ENCODE measurements at regions not wholly inside any gene's neighbourhood (a gene's known extent, or its start where the extent isn't known, plus 50 kb on each side); places are given as distances from the start of the nearest gene placed in this dataset.
"Not testable (repeated sequence)": the region's sequence is repeated elsewhere in the genome, so short reads cannot be mapped to it uniquely, and the experiment has no call there.

DNA sequence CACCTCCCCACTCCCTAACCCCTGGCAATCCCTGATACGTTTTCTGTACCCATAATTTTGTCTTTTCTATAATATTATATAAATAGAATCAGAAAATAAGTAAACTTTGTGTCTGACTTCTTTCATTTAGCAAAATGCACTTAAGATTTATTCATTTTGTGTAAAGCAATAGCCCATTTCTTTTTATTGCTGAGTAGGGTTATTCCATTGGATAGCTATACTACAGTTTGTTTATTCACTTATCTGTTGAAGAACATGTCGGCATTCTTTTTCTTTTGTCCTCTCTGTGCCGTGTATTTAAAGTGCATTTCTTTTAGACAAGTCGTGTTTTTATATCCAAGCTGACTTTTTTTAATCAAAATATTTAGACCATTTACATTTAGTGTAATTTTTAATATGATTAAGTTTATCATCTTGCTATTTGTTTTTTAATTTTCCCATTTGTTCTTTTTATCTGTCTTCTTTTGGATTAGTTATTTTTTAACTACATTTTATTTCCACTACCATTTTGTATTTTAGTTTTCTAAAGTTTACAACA is 176.4 kb upstream of the TSHZ3 start:
- DNase-seq (ENCODE audit: low read depth in 2 of 2, low spot score in 1 of 2), result no peak

DNA sequence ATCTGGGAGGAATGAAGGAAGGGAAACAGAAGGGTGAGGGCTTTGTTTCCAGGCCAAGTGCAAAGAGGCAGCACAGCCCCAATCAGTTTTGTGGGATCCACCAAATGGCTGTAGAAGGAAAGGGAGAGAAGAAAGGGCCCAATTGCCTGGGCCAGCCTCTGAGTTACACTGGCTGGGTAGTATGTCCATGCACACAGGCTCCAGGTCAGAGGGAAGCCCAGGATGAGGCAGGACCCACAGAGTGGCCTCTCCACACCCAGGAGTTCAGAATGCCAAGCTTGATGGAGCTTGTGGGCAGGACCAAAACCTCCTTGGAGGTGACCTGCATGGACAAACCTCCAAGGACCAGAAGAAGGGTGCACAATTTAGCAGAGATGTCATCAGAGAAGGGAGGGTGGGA is 178.2 kb upstream of the TSHZ3 start:
- no peak for DNase-seq (ENCODE audit: low read depth in 2 of 2, low spot score in 1 of 2)

DNA sequence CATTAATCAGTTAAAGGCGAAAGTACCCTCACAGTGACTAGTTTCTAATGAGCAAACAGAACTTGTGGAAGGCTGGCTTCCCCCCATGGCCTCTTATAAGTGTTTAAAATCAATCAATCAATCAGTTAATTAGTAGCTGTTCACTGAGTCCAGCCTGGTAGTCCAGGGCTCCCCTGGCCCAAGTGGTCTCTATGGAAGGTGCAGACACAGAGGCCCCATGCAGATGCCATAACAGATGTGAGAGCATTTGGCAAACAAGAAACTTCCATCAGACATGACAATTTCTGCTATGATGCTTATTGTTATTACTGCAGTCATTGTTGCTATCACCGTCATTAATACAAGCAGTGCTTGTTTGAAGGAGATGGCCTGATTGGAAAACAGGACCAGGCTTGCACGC is 179.0 kb upstream of the TSHZ3 start:
- DNase-seq (ENCODE audit: low read depth in 2 of 2, low spot score in 1 of 2), result no peak

DNA sequence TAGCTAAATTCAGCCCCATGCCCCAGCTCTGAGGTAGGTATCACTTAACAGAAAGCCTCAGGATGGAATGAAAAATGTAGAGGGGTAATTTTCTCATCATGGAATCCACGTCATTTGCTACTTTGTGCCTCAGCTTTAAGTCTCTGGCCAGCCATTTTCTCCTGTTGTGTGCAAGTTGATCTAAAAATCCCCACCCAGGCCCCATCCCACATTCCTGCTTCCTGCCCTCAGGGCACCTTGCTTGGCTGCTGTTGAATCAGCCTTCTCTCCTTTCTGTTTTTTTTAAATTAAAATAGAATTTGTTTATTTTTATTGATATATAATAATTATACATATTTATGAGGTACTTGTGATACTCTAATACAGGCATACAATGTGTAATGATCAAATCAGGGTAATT is 179.9 kb upstream of the TSHZ3 start:
- DNase-seq (ENCODE audit: low read depth in 2 of 2, low spot score in 1 of 2), result no peak

DNA sequence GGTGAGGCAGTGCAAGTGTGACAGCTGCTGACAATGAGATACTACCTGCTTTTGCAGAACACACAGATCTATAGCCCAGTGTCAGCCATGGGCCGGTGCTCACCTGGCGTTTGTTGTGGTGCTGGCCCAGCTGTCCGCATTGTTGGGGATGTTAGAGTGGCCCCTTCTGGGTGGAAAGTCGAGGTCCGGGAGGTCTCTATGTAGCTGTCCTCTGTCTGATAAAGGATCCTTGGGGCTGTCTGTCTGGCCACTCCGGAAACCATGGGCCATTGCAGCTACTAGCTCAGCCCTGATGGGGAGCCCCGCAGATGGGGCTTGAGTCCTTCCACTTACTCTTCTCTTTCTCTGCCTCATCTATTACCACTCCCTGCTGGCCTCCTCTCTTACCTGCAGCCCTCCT is 181.5 kb upstream of the TSHZ3 start:
- DNase-seq (ENCODE audit: low read depth in 2 of 2, low spot score in 1 of 2), result no peak

DNA sequence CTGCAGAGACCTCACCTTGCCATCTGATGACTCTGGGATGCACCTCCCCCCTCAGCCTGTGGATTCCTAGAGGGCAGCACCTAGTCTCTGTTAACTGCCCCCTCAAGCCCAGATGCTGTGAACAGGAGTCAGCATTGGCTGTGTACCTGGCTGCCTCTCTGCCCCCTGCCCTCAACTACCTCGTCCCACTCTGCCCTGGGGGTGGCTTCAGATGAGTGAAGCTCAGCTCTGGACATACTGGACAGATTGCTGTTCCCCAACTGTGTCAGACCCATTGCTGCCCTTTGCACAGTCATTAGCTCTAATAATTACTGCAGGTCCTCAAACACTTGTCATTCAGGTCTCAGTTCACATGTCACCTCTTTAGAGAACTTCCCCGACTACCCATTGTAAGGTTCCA is 182.1 kb upstream of the TSHZ3 start:
- no peak for DNase-seq (ENCODE audit: low read depth in 2 of 2, low spot score in 1 of 2)

DNA sequence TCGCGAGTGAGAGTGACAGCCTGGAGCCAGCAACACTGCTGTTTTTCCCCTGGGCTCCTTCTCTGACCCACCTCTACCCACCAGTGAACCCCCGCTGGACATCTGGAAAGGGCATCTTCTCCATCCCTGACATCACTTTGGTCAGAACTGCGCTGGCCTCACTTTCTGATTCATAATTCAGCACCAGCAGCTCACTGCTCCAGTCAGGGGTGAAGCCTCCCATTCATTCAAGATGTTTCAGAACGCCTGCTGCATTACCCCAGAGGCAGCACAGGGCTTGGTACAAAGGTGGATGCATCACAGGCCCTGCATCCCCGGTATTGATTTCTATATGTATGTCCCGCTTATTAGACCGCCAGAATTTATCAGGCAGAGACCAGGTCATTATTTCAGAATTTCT is 182.8 kb upstream of the TSHZ3 start:
- DNase-seq (ENCODE audit: low read depth in 2 of 2, low spot score in 1 of 2), result no peak

DNA sequence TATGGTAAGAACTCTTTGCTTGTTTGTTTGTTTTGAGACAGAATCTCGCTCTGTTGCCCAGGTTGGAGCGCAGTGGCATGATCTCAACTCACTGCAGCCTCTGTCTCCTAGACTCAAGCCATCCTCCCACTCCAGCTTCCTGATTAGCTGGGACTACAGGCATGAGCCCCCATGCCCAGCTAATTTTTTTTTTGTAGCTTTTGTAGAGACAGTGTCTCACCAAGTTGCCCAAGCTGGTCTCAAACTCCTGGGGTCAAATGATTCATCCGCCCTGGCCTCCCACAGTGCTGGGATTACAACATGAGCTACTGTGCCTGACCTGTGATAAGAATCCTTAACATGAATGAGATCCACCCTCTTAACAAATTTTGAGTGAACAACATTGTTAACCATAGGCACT is 183.9 kb upstream of the TSHZ3 start:
- DNase-seq (ENCODE audit: low read depth in 2 of 2, low spot score in 1 of 2), result no peak

DNA sequence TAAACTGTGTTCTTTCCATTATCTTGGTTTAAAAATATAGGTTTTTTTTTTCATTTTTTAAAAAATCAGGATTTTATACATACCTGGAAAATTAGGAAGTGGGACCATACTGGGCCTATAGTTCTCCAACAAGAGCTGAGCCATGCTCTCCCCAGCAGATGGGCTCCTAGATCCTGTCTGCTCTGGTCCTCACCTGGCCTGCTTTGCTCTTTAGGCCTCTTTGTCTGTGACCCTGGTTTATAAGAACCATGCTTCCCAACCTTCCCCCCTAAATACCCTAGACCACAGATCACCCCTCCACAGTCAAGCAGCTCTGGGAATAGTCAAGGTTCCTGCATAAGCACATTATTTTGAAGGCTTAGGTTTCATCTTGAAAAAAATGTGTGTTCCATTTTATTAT is 185.0 kb upstream of the TSHZ3 start:
- DNase-seq (ENCODE audit: low read depth in 2 of 2, low spot score in 1 of 2), result no peak

DNA sequence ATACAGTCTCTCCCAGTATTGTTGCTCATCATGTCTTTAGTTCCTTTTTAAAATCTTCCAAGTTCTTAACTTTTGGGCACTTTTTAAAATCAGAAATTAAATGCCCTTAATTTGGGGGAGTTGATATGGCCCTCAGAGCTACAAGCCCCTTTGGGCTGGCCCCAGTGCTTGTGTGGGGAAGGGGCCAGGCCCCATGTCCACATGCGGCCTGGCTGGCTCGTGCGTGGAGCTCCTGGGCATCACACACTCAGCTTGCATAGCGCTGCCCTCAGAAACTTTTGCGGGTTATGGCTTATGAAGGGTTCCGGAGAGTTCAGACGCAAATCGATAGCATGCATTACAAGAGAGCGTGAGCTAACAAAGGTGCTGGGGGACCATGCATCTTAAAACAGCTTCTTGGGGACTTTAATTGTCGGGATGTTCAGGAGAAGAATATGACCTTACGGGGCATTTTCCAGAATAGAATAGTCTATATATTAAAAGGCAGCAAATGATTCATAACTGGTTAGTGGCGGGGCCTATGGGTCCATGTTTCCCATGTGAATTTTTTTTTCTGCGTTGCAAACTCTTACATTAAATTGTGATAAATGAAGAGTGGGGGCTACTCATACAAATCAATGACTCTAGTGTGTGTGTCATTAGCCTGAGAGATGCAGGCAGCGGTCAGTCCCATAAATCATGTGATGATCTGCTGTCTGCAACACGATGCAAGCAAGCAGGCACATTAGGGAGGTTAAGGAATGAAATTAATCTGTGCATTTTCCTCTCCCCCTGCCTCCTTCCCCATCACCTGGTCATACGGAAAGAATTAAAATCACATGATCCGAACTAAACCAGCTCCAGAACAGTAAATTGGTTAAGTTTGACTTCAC is 185.8 kb upstream of the TSHZ3 start:
- DNase-seq (ENCODE audit: low read depth in 2 of 2, low spot score in 1 of 2), result no peak

DNA sequence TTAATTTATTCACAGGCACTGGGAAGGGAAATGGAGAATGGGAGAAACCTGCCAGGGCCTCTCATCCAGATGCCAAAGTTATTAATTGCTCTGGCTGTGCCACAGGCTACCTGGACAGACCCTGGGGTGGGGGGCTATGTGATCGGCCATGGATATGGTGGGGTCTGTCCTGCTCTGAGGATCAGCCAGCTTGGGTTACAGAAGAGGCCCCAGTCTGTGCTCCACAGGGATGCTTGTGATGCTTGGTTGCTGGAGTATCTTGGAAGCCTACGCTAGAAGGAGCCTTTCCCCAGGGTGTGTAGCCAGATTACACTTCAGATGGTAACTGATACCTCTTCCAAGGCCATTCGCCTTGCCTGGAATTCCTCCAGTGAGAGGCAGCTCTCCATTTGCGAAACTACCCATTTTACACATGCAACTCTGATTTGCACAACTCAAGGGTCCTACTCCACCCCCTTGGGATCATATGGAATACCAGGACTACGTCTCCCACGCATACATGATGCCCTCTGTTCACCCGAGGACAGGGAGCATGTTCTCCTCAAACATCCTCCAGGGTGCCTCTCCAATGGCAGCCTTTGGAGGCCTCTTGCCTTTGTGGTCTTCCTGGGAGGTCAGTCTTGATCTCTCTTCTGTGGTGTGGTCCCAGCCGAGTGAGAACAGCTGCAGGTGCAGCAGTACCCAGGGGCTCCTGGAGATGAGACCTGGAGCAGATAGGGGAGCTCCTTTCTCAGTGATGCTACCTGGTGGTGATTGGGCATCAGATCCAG is 186.6 kb upstream of the TSHZ3 start:
- no peak for DNase-seq (ENCODE audit: low read depth in 2 of 2, low spot score in 1 of 2)

DNA sequence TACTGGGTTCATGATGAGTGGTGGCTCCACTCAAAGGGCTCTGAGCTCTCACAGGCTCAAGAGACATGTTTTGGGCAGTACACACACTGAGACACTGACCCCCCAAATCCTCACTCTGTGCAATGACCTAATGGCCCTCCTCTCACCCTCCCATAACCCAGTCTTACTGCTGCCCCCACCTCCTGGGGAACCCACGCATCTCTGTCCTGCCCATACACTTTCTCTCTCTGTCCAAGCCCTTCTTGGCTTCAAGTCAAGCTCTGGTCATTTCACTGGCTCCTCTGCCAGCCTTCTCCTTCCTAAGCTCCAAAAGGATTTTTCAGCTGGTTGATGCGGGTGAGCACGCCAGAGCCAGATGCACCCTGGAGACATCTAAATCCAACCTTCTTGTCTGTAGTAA is 187.9 kb upstream of the TSHZ3 start:
- no peak for DNase-seq (ENCODE audit: low read depth in 2 of 2, low spot score in 1 of 2)

DNA sequence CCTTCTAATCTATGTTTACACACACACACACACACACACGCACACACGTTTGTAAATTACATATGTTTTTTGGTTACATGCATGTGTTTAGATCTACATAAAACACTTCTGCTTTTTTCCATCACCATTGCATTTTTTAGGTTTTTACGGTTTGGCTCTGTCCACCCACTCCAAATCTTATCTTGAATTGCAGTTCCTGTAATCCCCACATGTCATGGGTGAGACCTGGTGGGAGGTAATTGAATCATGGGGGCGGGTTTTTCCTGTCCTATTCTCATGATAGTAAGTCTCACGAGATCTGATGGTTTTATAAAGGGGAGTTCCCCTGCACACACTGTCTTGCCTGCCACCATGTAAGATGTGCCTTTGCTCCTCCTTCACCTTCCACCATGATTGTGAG is 188.7 kb upstream of the TSHZ3 start:
- not testable (repeated sequence) for DNase-seq (ENCODE audit: low read depth in 2 of 2, low spot score in 1 of 2)

DNA sequence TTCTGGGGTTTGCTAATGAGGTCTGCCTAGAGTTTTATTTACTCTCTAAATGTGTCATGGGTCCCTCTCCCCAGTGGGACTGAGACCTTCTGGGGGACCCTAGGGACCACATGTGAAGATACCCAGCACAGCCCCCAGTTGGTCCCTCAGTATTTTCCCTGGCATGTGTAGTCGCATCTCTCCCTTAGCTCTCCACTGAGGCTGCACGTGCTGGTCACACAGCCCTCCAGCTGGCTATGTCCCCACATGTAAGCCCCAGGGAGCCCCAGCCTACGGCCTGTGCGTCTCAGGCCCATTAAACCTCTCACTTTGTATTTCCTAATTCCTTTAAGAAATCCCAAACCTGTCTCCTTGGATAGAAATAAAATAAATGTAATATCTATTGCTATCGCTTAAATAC is 189.6 kb upstream of the TSHZ3 start:
- DNase-seq (ENCODE audit: low read depth in 2 of 2, low spot score in 1 of 2), result no peak

DNA sequence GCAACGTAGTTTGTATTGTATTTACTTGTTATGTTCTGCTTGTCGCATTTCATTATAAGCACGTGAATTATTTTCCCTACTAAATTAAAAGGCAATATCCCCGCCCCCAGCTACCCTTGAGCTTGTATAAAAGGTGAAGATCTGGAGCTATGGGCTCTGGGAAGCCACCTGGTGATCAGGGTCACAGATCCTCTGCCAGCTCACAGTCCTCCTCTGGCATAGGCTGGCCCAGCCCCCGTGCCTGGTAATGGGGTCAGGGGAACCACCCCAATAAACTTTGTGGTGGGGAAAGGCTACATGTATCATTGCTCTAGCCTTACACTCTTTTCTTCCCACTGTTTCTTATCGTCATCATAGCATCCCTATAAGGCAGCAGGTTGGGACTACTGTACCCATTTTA is 190.2 kb upstream of the TSHZ3 start:
- no peak for DNase-seq (ENCODE audit: low read depth in 2 of 2, low spot score in 1 of 2)

DNA sequence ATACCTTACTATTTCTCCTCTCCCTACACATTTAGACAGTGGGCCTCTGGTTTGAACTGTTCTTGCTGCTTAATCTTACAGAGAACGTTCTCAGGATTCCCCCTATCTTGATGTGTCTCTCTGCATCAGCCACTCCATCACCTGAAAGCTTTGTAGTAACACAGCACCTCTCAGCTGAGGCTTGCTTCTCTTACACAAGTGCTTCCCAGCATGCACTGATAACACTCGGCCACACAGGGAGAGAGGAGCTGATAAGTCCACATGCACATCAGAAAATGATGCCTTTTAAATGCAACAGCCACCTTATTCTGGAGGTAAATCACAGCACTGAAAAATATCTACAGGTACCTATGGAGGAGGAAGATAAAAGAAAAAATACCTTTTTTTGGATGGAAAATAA is 192.2 kb upstream of the TSHZ3 start:
- DNase-seq (ENCODE audit: low read depth in 2 of 2, low spot score in 1 of 2), result no peak

DNA sequence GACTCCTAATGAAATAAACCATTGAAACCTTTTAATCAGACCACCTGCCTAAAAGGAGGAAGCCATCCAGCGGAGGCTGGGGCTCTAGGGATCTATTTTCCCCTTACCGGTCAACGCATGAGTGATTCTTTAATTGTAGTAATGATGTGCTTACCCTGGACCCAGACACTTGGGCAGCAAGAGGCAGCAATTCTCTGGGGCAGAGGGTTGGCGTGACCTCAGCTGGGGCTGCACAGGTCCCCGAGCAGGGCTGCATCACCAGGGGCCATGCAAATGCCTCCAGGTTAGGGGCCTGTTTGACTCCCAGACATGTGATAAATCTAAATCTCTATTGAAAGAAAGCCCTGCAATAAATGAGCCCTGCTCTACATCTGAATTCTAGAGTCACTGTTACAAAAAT is 194.2 kb upstream of the TSHZ3 start:
- DNase-seq (ENCODE audit: low read depth in 2 of 2, low spot score in 1 of 2), result no peak

DNA sequence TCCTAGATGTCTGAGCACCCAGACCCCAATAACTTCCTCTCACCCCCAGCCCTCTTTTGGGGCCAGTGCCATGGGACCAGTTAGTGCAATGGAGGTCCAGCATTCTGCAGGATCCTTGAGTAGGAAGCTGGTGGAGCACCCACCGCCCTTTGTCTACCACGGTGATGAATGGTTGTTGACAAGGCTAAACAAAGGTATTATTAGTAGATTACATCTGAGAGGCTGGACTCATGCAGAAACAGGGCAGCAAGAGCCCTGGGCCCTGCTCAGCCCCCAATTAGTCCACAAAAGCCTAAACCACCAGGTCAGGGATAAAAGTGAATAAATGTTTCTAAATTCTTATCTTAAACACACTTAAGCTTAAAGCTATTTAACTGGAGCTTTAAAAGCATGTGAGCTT is 196.5 kb upstream of the TSHZ3 start:
- no peak for DNase-seq (ENCODE audit: low read depth in 2 of 2, low spot score in 1 of 2)

DNA sequence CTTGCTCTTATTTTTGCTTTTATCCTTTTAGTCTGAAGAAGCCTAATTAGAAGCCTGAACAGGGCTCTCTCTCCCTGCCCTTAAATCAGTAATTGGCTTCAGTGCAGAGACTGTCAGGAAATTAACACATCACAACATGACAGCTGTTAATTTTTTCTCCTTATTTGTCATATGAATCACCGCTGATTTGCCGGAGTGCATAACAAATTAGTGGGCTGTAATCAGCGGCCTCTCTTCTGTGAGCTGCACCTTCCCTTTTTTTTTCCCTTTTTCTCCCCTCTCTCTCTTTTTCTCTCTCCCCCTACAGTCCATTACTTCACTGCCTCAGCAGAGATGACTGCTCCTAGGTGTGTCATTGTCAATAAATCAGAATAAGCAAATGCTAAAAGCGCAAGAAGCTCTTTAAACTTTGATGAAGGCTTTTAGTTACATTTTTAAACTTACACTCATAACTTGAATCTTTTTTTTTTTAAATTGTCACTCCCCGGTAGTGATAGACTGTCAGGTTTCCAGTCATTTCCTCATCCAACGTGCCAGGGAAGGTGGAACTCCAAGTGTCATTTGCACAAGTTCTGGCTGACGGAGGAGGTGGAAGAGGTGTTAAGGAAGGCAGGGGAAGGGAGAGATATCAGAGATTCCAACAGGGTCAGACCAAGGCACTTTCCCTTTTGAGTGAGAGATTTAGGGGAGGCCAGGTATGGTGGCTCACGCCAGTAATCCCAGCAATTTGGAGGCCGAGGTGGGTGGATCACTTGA is 197.1 kb upstream of the TSHZ3 start:
- no peak for DNase-seq (ENCODE audit: low read depth in 2 of 2, low spot score in 1 of 2)

DNA sequence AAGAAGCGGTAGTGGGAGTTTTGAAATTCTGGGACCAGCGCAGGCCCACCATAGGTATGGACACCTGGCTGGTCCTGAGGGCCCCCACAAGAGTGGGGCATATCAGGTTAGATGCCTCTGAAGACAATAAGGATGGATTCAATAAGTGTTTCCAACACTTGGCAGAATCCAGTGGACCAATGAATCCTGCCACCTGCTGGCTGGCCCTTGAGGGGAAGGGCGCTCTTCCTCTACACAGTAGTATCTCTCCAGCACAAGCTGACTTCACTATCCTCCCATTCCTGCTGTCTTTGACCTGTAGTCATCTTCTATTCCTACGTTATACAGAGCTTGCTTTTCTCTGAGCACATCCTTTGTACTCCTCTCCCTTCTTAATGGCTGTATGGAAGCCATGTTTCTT is 199.7 kb upstream of the TSHZ3 start:
- DNase-seq (ENCODE audit: low read depth in 2 of 2, low spot score in 1 of 2), result no peak

DNA sequence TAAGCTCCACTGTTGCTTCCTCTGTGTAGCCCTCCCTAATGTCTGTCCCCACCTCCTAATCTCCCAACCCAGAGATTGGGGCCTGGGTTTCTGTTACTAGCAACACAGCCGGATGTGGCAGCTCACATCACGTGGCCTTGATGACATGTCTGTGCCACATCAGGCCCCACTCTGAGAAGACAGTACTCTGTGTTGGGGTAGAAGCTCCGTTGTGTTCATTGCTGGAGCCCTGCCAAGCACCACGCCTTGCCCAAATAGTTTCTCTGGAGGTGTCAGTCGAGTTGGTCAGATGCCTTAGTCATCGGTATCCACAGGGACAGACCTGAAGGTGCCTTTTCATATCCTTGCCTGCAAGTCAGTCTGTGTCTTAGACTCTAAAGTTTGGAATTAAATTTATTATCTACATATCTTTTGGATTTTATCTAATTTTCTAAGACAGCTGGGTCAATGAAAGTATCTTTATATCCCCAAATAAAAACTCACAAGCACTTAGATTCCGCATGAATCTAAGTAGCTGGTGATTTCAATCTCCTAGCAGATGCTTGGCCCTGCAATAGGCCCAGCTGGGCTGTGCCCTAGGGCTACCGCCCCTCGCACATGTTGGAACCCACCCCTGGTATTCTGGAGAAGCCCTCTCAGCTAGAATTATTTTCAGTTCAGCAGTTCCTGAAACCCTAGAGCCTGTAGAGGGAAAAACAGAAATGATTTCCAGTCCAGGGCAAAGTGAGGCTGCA is 204.0 kb upstream of the TSHZ3 start:
- DNase-seq (ENCODE audit: low read depth in 2 of 2, low spot score in 1 of 2), result no peak

Data from stimulated activated CD8-positive, alpha-beta memory T cell treated with anti-CD3 and anti-CD28 coated beads, Interleukin-4, amount 100 ng/mL, for 1 hour (primary cell).